Right atrium auricular region (tissue), 2 donors: ENCODE measurements at regions not wholly inside any gene's neighbourhood (a gene's known extent, or its start where the extent isn't known, plus 50 kb on each side); places are given as distances from the start of the nearest gene placed in this dataset.

Source experiments
- DNase-seq: peaks from one replicate; pipeline ENCODE4 v3.0.0-alpha.2; 2019; ENCODE audit warnings: low spot score
- H3K27ac ChIP-seq, 2 donors: fragments of 200-600 bp; sonication (generic); 1 replicate in 1 of 2; 2 replicates in 1 of 2; pipeline ENCODE4 v1.5.1; 2016 to 2019
- H3K27me3 ChIP-seq, 2 donors: fragments of 200-600 bp; sonication (generic); one replicate each; pipeline versions ENCODE4 v1.5.1 to v1.6.0; 2017 to 2019
- H3K36me3 ChIP-seq: fragments of 200-600 bp; sonication (generic); one replicate; pipeline ENCODE4 v1.5.1; 2016
- H3K4me1 ChIP-seq, 2 donors: fragments of 200-600 bp; sonication (generic); one replicate each; pipeline versions ENCODE4 v1.5.1 to v1.6.0; 2017 to 2019
- H3K4me3 ChIP-seq, 2 donors: fragments of 200-600 bp; sonication (generic); 1 replicate in 1 of 2; 2 replicates in 1 of 2; pipeline ENCODE4 v1.5.1; 2017 to 2019; ENCODE audit warnings: mild to moderate bottlenecking in 1 of 2, moderate library complexity in 1 of 2
- H3K9me3 ChIP-seq, 2 donors: fragments of 200-600 bp; sonication (generic); one replicate each; pipeline ENCODE4 v1.5.1; 2019
- CTCF ChIP-seq, 2 donors: fragments of 200-600 bp; sonication (generic); IDR thresholded peaks; one replicate each; pipeline ENCODE4 v1.5.1; 2019; ENCODE audit warnings: antibody characterized with exemption in 2 of 2

GRCh38 chr4:14528918-14529317 is 473.4 kb upstream of the CPEB2 start:
- Histone ChIP-seq H3K4me3 (no peak overlapping the region), H3K36me3 (no peaks in the 10 kb centered on the region), H3K27ac (no peak overlapping the region), H3K27me3 (no peaks in the 10 kb centered on the region), H3K4me1 (peaks cover 0 to 8% of the 10 kb centered on the region in 2 donors), H3K9me3 (no peaks in the 10 kb centered on the region)
- TF ChIP-seq CTCF (IDR thresholded peaks at IDR 0.05): no peak
- no peak for DNase-seq

GRCh38 chr4:14529653-14530052 is 472.6 kb upstream of the CPEB2 start:
- H3K9me3 ChIP-seq: no peaks in the 10 kb centered on the region
- no peak overlapping the region for H3K4me3 ChIP-seq
- no peak overlapping the region for H3K27ac ChIP-seq
- DNase-seq: no peak
- H3K36me3 ChIP-seq: no peaks in the 10 kb centered on the region
- peaks cover 0 to 8% of the 10 kb centered on the region in 2 donors for H3K4me1 ChIP-seq
- no peak for TF ChIP-seq CTCF (IDR thresholded peaks at IDR 0.05)
- H3K27me3 ChIP-seq: no peaks in the 10 kb centered on the region

GRCh38 chr4:14532436-14532835 is 469.8 kb upstream of the CPEB2 start:
- Histone ChIP-seq H3K27me3 (no peaks in the 10 kb centered on the region), H3K4me3 (no peak overlapping the region), H3K9me3 (no peaks in the 10 kb centered on the region), H3K36me3 (no peaks in the 10 kb centered on the region), H3K27ac (no peak overlapping the region), H3K4me1 (peaks cover 0 to 8% of the 10 kb centered on the region in 2 donors)
- DNase-seq: no peak
- TF ChIP-seq CTCF (IDR thresholded peaks at IDR 0.05): no peak

GRCh38 chr4:14539246-14539645 is 463.0 kb upstream of the CPEB2 start:
- Histone ChIP-seq H3K27ac (no peak overlapping the region), H3K36me3 (no peaks in the 10 kb centered on the region), H3K27me3 (no peaks in the 10 kb centered on the region), H3K9me3 (no peaks in the 10 kb centered on the region), H3K4me3 (no peak overlapping the region), H3K4me1 (no peaks in the 10 kb centered on the region)
- no peak for DNase-seq
- TF ChIP-seq CTCF (IDR thresholded peaks at IDR 0.05): no peak

- DNase-seq: no peak
- H3K27ac ChIP-seq: no peak overlapping the region
- no peak overlapping the region for H3K4me3 ChIP-seq
- no peaks in the 10 kb centered on the region for H3K27me3 ChIP-seq
- TF ChIP-seq CTCF (IDR thresholded peaks at IDR 0.05): no peak
- no peaks in the 10 kb centered on the region for H3K36me3 ChIP-seq
- H3K9me3 ChIP-seq: no peaks in the 10 kb centered on the region
- no peaks in the 10 kb centered on the region for H3K4me1 ChIP-seq
Observed at GRCh38 chr4:14545163-14545562, 457.1 kb upstream of the CPEB2 start.

- Histone ChIP-seq H3K9me3 (no peaks in the 10 kb centered on the region), H3K27ac (no peak overlapping the region), H3K36me3 (no peaks in the 10 kb centered on the region), H3K4me1 (no peaks in the 10 kb centered on the region), H3K27me3 (no peaks in the 10 kb centered on the region), H3K4me3 (no peak overlapping the region)
- no peak for TF ChIP-seq CTCF (IDR thresholded peaks at IDR 0.05)
- DNase-seq: no peak
Observed at GRCh38 chr4:14545807-14546206, 456.5 kb upstream of the CPEB2 start.
